OCI-LY1 (cell line): ENCODE measurements at regions not wholly inside any gene's neighbourhood (a gene's known extent, or its start where the extent isn't known, plus 50 kb on each side); places are given as distances from the start of the nearest gene placed in this dataset.
A peak's percentile ranks its signal among the peaks of the same experiment; 100 is the strongest.

Experiments used
- H2AFZ ChIP-seq: fragments of 200-600 bp; sonication (generic), shearing (Covaris generic); 2 replicates; pipeline ENCODE4 v1.6.0; 2014; ENCODE audit warnings: antibody characterized with exemption, mild to moderate bottlenecking, low read length
- H3F3A ChIP-seq: fragments of 200-600 bp; sonication (generic), shearing (Covaris generic); 2 replicates; pipeline ENCODE4 v1.6.0; 2014; ENCODE audit warnings: mild to moderate bottlenecking, antibody characterized with exemption, low read length, moderate library complexity; ENCODE audit not compliant: insufficient read depth
- H3K27ac ChIP-seq: fragments of 200-600 bp; sonication (generic); 2 replicates; pipeline ENCODE4 v1.5.1; 2014; ENCODE audit warnings: low read length, mixed run types, mild to moderate bottlenecking, low read depth; ENCODE audit not compliant: poor library complexity, severe bottlenecking
- H3K27me3 ChIP-seq: fragments of 200-600 bp; sonication (generic); 2 replicates; pipeline ENCODE4 v1.6.0; 2014; ENCODE audit warnings: antibody characterized with exemption, mild to moderate bottlenecking, low read length, moderate library complexity; ENCODE audit not compliant: insufficient read depth
- H3K36me3 ChIP-seq: fragments of 200-600 bp; sonication (generic); 2 replicates; pipeline ENCODE4 v1.6.1; 2014; ENCODE audit warnings: mild to moderate bottlenecking, antibody characterized with exemption, low read length, moderate library complexity, mixed read lengths; ENCODE audit not compliant: insufficient read depth
- H3K4me1 ChIP-seq: fragments of 200-600 bp; sonication (generic); 2 replicates; pipeline ENCODE4 v1.5.1; 2014; ENCODE audit warnings: mild to moderate bottlenecking, low read length, moderate library complexity; ENCODE audit not compliant: insufficient read depth, severe bottlenecking
- H3K4me2 ChIP-seq: fragments of 200-600 bp; sonication (generic), shearing (Covaris generic); 2 replicates; pipeline ENCODE4 v1.6.1; 2014; ENCODE audit warnings: low read length
- H3K4me3 ChIP-seq: fragments of 200-600 bp; sonication (generic); 2 replicates; pipeline ENCODE4 v1.5.1; 2014; ENCODE audit warnings: low read length, low read depth, mild to moderate bottlenecking, mixed read lengths; ENCODE audit not compliant: poor library complexity, severe bottlenecking
- H3K79me2 ChIP-seq: fragments of 200-600 bp; shearing (Covaris generic); 2 replicates; pipeline ENCODE4 v1.6.1; 2016; ENCODE audit warnings: mixed run types, low read length, mixed read lengths; ENCODE audit not compliant: insufficient read depth
- H3K9ac ChIP-seq: fragments of 200-600 bp; sonication (generic), shearing (Covaris generic); 2 replicates; pipeline ENCODE4 v1.6.1; 2014; ENCODE audit warnings: mild to moderate bottlenecking, low read length, mixed read lengths
- H3K9me2 ChIP-seq: fragments of 200-600 bp; sonication (generic), shearing (Covaris generic); 2 replicates; pipeline ENCODE4 v1.6.1; 2014; ENCODE audit warnings: low read depth, mild to moderate bottlenecking, low read length, mixed read lengths
- H3K9me3 ChIP-seq: fragments of 200-600 bp; shearing (Covaris generic); 2 replicates; pipeline ENCODE4 v1.6.1; 2014; ENCODE audit warnings: low read length, mixed read lengths
- H4K20me1 ChIP-seq: fragments of 200-600 bp; sonication (generic), shearing (Covaris generic); 2 replicates; pipeline ENCODE4 v1.6.0; 2016; ENCODE audit warnings: mild to moderate bottlenecking, low read length; ENCODE audit not compliant: insufficient read depth
- EZH2 ChIP-seq: fragments of 200-600 bp; sonication (generic), shearing (Covaris generic); IDR thresholded peaks from 2 replicates; pipeline ENCODE4 v1.8.0; 2017; ENCODE audit warnings: borderline replicate concordance, mixed run types, mild to moderate bottlenecking, antibody characterized with exemption, low read length, moderate library complexity, mixed read lengths
- TF ChIP-seq, protein P1 (sequence below): fragments of 200-600 bp; sonication (generic), shearing (Covaris generic); IDR thresholded peaks from 2 replicates; pipeline ENCODE4 v1.5.1; 2017; ENCODE audit warnings: mild to moderate bottlenecking, antibody characterized with exemption, low read length, moderate library complexity, mixed read lengths

DNA sequence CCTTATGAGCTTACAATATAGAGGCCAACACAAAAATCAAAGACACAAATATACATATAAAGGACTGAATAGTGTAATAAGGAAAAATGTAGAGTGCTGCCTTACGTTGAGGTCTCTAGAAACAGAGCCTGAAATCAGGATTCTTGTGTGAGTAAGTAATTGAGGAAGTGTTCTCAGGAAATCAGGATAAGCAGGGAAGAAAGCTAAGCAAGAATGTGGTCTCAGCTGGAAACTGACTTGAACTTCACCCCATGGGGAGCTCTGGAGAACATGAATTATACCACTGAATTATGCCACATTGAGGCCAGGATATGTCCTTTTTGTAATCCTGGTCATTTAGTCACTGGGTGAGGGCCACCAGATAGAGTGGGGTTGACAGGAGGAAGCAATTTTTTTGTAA is 191.9 kb downstream of the ETV1 start:
- H3K4me3 ChIP-seq, result no peak overlapping the region
- no peaks in the 10 kb centered on the region for H3K9me2 ChIP-seq
- H3K4me1 ChIP-seq, result peaks cover 23% of the 10 kb centered on the region
- no peaks in the 10 kb centered on the region for H3K9me3 ChIP-seq
- H2AFZ ChIP-seq, result peak overlapping the region; percentile 29; the same call in 1 of the 2 replicates
- H3K36me3 ChIP-seq, result no peaks in the 10 kb centered on the region
- no peak overlapping the region for H3K9ac ChIP-seq
- H3K79me2 ChIP-seq, result no peaks in the 10 kb centered on the region
- H3K27me3 ChIP-seq, result no peaks in the 10 kb centered on the region
- no peak overlapping the region for H3K27ac ChIP-seq
- no peak overlapping the region for H3K4me2 ChIP-seq
- TF ChIP-seq EZH2, result no peak
- TF ChIP-seq, protein P1, sequence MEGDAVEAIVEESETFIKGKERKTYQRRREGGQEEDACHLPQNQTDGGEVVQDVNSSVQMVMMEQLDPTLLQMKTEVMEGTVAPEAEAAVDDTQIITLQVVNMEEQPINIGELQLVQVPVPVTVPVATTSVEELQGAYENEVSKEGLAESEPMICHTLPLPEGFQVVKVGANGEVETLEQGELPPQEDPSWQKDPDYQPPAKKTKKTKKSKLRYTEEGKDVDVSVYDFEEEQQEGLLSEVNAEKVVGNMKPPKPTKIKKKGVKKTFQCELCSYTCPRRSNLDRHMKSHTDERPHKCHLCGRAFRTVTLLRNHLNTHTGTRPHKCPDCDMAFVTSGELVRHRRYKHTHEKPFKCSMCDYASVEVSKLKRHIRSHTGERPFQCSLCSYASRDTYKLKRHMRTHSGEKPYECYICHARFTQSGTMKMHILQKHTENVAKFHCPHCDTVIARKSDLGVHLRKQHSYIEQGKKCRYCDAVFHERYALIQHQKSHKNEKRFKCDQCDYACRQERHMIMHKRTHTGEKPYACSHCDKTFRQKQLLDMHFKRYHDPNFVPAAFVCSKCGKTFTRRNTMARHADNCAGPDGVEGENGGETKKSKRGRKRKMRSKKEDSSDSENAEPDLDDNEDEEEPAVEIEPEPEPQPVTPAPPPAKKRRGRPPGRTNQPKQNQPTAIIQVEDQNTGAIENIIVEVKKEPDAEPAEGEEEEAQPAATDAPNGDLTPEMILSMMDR, result no peak
- H3F3A ChIP-seq, result no peaks in the 10 kb centered on the region
- no peaks in the 10 kb centered on the region for H4K20me1 ChIP-seq

DNA sequence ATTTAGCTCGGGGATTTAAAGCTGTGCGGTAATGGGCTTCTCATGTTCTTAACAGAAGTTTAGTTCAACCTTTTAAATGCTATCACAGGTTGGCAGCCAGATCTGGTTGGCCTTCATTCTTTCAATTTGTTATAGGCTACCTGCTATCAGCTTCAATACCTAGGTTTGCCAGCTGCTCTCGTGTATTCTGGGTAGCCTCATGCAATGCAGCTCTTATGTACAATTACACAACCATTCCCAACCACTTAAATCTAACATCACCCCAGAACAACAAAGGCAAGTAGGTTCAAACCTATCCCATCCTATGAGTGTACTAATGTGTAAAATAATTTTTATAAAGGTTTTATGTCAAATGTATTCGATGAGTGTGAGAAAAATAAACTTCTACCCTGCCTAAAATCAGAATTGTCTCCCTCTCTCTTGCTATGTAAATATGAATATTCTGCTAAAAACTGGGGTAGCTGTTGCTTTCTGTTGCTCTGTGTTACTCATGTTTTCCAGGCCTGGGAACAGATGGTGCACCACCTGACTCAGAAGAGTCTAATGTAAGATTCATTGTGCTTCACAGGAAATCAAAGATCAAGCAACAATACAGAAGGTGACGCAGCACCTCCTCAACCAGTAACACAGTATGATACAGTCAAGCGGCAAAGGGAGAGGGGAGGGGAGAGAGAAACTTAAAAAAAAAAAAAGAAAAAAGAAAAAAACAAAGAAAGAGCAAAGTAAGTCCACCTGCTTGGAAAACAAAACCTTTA is 188.6 kb downstream of the ETV1 start:
- no peaks in the 10 kb centered on the region for H3K27me3 ChIP-seq
- H3K27ac ChIP-seq, result peak overlapping the region; percentile 20
- TF ChIP-seq, protein P1, result no peak
- TF ChIP-seq EZH2, result no peak
- H3K4me2 ChIP-seq, result peak overlapping the region; percentile 27; the same call in 1 of the 2 replicates
- peaks cover 23% of the 10 kb centered on the region for H3K4me1 ChIP-seq
- H3K36me3 ChIP-seq, result no peaks in the 10 kb centered on the region
- peak overlapping the region; percentile 90 for H2AFZ ChIP-seq
- H3F3A ChIP-seq, result no peaks in the 10 kb centered on the region
- no peaks in the 10 kb centered on the region for H3K9me3 ChIP-seq
- no peaks in the 10 kb centered on the region for H3K9me2 ChIP-seq
- H3K4me3 ChIP-seq, result no peak overlapping the region
- no peaks in the 10 kb centered on the region for H3K79me2 ChIP-seq
- H3K9ac ChIP-seq, result no peak overlapping the region
- H4K20me1 ChIP-seq, result no peaks in the 10 kb centered on the region

DNA sequence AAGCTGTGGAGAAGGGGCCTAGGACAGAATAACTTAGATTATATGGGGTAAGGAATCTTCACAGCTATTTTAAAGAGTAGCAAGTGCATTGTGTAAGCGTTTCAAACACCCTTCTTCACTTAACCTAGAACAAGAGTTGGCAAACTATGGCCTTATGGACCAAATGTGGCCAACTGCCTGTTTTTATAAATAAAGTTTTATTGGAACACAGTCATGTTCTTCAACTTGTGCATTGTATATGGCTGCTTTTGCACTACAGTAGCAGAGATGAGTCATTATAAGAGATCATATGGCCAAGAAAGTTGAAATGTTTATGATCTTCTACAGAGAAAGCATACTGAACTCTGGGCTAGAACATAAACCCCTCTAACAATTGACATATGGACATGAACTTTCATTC is 187.8 kb downstream of the ETV1 start:
- Histone ChIP-seq H3K79me2 (no peaks in the 10 kb centered on the region), H3K27ac (no peak overlapping the region), H3K4me3 (no peak overlapping the region), H3K4me2 (no peak overlapping the region), H3K9ac (no peak overlapping the region), H4K20me1 (no peaks in the 10 kb centered on the region), H3K9me3 (no peaks in the 10 kb centered on the region), H3K4me1 (peaks cover 23% of the 10 kb centered on the region), H2AFZ (no peak overlapping the region), H3K9me2 (no peaks in the 10 kb centered on the region), H3K36me3 (no peaks in the 10 kb centered on the region), H3F3A (no peaks in the 10 kb centered on the region), H3K27me3 (no peaks in the 10 kb centered on the region)
- no peak for TF ChIP-seq EZH2
- TF ChIP-seq, protein P1, result no peak
